GM23338 (cell line): ENCODE measurements at regions not wholly inside any gene's neighbourhood (a gene's known extent, or its start where the extent isn't known, plus 50 kb on each side); places are given as distances from the start of the nearest gene placed in this dataset.

Experiments used
- ATAC-seq: fragments of 200-7000 bp; cut with Tn5 transposase; 3 replicates; pipeline ENCODE4 v1.9.1; 2020
- DNase-seq: peaks from one replicate; pipeline ENCODE4 v3.0.0-alpha.2; 2015; ENCODE audit warnings: low spot score
- H2AFZ ChIP-seq: fragments of 200-600 bp; sonication (generic); 2 replicates; pipeline ENCODE4 v1.8.0; 2016; ENCODE audit warnings: antibody characterized with exemption, mild to moderate bottlenecking, moderate library complexity
- H3F3A ChIP-seq: fragments of 200-600 bp; sonication (generic); replicated peaks from 2 replicates; pipeline ENCODE4 v1.8.0; 2017; ENCODE audit warnings: antibody characterized with exemption, mixed run types, low read depth
- H3K27ac ChIP-seq: fragments of 200-600 bp; sonication (generic); 2 replicates; pipeline ENCODE4 v1.6.1; 2016; ENCODE audit warnings: low read depth
- H3K27me3 ChIP-seq: fragments of 200-600 bp; sonication (generic); 2 replicates; pipeline ENCODE4 v1.8.0; 2016; ENCODE audit warnings: mild to moderate bottlenecking, mixed run types, moderate library complexity; ENCODE audit not compliant: insufficient read depth
- H3K36me3 ChIP-seq: fragments of 200-600 bp; sonication (generic); 2 replicates; pipeline ENCODE4 v1.8.0; 2016; ENCODE audit warnings: mild to moderate bottlenecking; ENCODE audit not compliant: insufficient read depth
- H3K4me1 ChIP-seq: fragments of 200-600 bp; sonication (generic); 2 replicates; pipeline ENCODE4 v1.8.0; 2016; ENCODE audit warnings: mild to moderate bottlenecking, moderate library complexity; ENCODE audit not compliant: insufficient read depth
- H3K4me2 ChIP-seq: fragments of 200-600 bp; sonication (generic); 2 replicates; pipeline ENCODE4 v1.7.1; 2017; ENCODE audit warnings: mixed run types
- H3K4me3 ChIP-seq: fragments of 200-600 bp; sonication (generic); 2 replicates; pipeline ENCODE4 v1.6.1; 2016; ENCODE audit warnings: mixed run types
- H3K79me2 ChIP-seq: fragments of 200-600 bp; sonication (generic); replicated peaks from 2 replicates; pipeline ENCODE4 v1.8.0; 2017; ENCODE audit warnings: mild to moderate bottlenecking; ENCODE audit not compliant: insufficient read depth
- H3K9me2 ChIP-seq: fragments of 200-600 bp; sonication (generic); 2 replicates; pipeline ENCODE4 v1.8.0; 2017; ENCODE audit not compliant: insufficient read depth
- H4K20me1 ChIP-seq: fragments of 200-600 bp; sonication (generic); replicated peaks from 2 replicates; pipeline ENCODE4 v1.8.0; 2017; ENCODE audit warnings: mild to moderate bottlenecking; ENCODE audit not compliant: insufficient read depth
- H3K27ac Mint-ChIP-seq: 2 replicates; pipeline ENCODE4 v1.8.0; 2020; ENCODE audit warnings: inconsistent platforms, mild to moderate bottlenecking, moderate library complexity, mixed read lengths
- H3K27me3 Mint-ChIP-seq: 3 replicates; pipeline ENCODE4 v1.8.0; 2022; ENCODE audit warnings: low read depth, mild to moderate bottlenecking, moderate library complexity, mixed read lengths, inconsistent platforms; ENCODE audit not compliant: insufficient read depth, poor library complexity
- H3K36me3 Mint-ChIP-seq: 3 replicates; pipeline ENCODE4 v1.8.0; 2021; ENCODE audit warnings: low read depth, mild to moderate bottlenecking, inconsistent platforms, moderate library complexity, mixed read lengths
- H3K4me1 Mint-ChIP-seq: 3 replicates; pipeline ENCODE4 v1.8.0; 2020; ENCODE audit warnings: mild to moderate bottlenecking, inconsistent platforms, mixed read lengths
- H3K4me3 Mint-ChIP-seq: 3 replicates; pipeline ENCODE4 v1.8.0; 2021; ENCODE audit warnings: moderate library complexity, mild to moderate bottlenecking, inconsistent platforms, mixed read lengths
- H3K9me3 Mint-ChIP-seq: 3 replicates; pipeline ENCODE4 v1.8.0; 2020; ENCODE audit warnings: moderate library complexity, mild to moderate bottlenecking, inconsistent platforms, mixed read lengths
- CREB1 ChIP-seq: fragments of 250-450 bp; sonication (Bioruptor Pico); IDR thresholded peaks from 2 replicates; pipeline ENCODE4 v1.5.0; 2020; ENCODE audit warnings: low read depth, mild to moderate bottlenecking, moderate library complexity
- EZH2phosphoT487 ChIP-seq: fragments of 200-600 bp; sonication (generic); IDR thresholded peaks from one replicate; pipeline ENCODE4 v1.8.1; 2018; ENCODE audit warnings: antibody characterized with exemption; ENCODE audit not compliant: unreplicated experiment
- JUNB ChIP-seq: IDR thresholded peaks from one replicate; pipeline ENCODE4 v1.6.1; 2016; ENCODE audit warnings: antibody characterized with exemption; ENCODE audit not compliant: unreplicated experiment
- NANOG ChIP-seq: IDR thresholded peaks from 2 replicates; pipeline ENCODE4 v1.6.1; 2016; ENCODE audit warnings: antibody characterized with exemption, borderline replicate concordance
- STAT1 ChIP-seq: IDR thresholded peaks from one replicate; pipeline ENCODE4 v1.6.1; 2016; ENCODE audit warnings: antibody characterized with exemption; ENCODE audit not compliant: unreplicated experiment
- ZNF114 ChIP-seq: fragments of 250-450 bp; sonication (Bioruptor Pico); IDR thresholded peaks from 2 replicates; pipeline ENCODE4 v1.5.0; 2020; ENCODE audit warnings: mild to moderate bottlenecking, moderate library complexity
- ZNF331 ChIP-seq: fragments of 250-450 bp; sonication (Bioruptor Pico); IDR thresholded peaks from 2 replicates; pipeline ENCODE4 v1.5.0; 2020; ENCODE audit warnings: low read depth, mild to moderate bottlenecking, moderate library complexity
- TF ChIP-seq, protein P1 (sequence below): fragments of 250-450 bp; sonication (Bioruptor Pico); IDR thresholded peaks from 2 replicates; pipeline ENCODE4 v1.5.0; 2020; ENCODE audit warnings: mild to moderate bottlenecking, moderate library complexity
- TF ChIP-seq, protein P2 (sequence below), 2 experiments: fragments of 200-600 bp in 1 of 2; sonication (generic) in 1 of 2; conservative IDR thresholded peaks; 2 replicates each; pipeline versions ENCODE4 v1.5.1 to v1.6.1; 2016 to 2017; ENCODE audit warnings: antibody characterized with exemption in 2 of 2, low read depth in 2 of 2, mild to moderate bottlenecking in 2 of 2, moderate library complexity in 1 of 2
- TF ChIP-seq, protein P3 (sequence below): IDR thresholded peaks from one replicate; pipeline ENCODE4 v1.6.1; 2018; ENCODE audit warnings: antibody characterized with exemption; ENCODE audit not compliant: unreplicated experiment
- TF ChIP-seq, protein P4 (sequence below): IDR thresholded peaks from 2 replicates; pipeline ENCODE4 v1.6.1; 2016; ENCODE audit warnings: antibody characterized with exemption

DNA sequence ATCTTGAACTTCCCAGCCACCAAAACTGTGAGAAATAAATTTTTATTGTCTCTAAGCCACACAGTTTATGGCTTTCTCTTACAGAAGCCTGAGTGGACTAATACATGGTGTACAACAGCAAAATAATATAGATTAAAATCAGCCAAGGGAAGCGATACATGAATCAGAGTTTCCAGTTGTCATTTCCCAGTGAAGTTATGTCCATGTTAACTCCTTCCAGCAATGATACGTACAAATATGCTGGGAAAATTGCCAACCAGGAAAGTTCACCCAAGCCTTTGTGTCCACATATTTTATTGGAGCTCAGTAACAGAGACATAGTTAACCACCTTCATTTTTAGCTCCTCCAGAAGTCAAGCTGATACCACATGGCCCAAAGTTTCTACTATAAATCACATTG lies 280.9 kb upstream of the KCNMB2 start:
- no peaks in the 10 kb centered on the region for H3K27me3 ChIP-seq
- Mint-ChIP-seq H3K4me3 (no peak overlapping the region), H3K27ac (no peak overlapping the region), H3K27me3 (no peaks in the 10 kb centered on the region), H3K9me3 (no peaks in the 10 kb centered on the region), H3K36me3 (no peaks in the 10 kb centered on the region), H3K4me1 (no peaks in the 10 kb centered on the region)
- no peak overlapping the region for H3K4me3 ChIP-seq
- no peak overlapping the region for H2AFZ ChIP-seq
- H4K20me1 ChIP-seq, result no peaks in the 10 kb centered on the region
- no peaks in the 10 kb centered on the region for H3F3A ChIP-seq
- H3K9me2 ChIP-seq, result no peaks in the 10 kb centered on the region
- H3K27ac ChIP-seq, result no peak overlapping the region
- H3K79me2 ChIP-seq, result no peaks in the 10 kb centered on the region
- ATAC-seq (no peak), DNase-seq (no peak)
- no peaks in the 10 kb centered on the region for H3K4me1 ChIP-seq
- no peak overlapping the region for H3K4me2 ChIP-seq
- no peaks in the 10 kb centered on the region for H3K36me3 ChIP-seq
- TF ChIP-seq CREB1 (CRISPR knock-in tag) (no peak), ZNF114 (no peak), STAT1 (no peak), JUNB (no peak), ZNF331 (CRISPR knock-in tag) (no peak), EZH2phosphoT487 (no peak), NANOG (no peak)
- TF ChIP-seq, protein P1, sequence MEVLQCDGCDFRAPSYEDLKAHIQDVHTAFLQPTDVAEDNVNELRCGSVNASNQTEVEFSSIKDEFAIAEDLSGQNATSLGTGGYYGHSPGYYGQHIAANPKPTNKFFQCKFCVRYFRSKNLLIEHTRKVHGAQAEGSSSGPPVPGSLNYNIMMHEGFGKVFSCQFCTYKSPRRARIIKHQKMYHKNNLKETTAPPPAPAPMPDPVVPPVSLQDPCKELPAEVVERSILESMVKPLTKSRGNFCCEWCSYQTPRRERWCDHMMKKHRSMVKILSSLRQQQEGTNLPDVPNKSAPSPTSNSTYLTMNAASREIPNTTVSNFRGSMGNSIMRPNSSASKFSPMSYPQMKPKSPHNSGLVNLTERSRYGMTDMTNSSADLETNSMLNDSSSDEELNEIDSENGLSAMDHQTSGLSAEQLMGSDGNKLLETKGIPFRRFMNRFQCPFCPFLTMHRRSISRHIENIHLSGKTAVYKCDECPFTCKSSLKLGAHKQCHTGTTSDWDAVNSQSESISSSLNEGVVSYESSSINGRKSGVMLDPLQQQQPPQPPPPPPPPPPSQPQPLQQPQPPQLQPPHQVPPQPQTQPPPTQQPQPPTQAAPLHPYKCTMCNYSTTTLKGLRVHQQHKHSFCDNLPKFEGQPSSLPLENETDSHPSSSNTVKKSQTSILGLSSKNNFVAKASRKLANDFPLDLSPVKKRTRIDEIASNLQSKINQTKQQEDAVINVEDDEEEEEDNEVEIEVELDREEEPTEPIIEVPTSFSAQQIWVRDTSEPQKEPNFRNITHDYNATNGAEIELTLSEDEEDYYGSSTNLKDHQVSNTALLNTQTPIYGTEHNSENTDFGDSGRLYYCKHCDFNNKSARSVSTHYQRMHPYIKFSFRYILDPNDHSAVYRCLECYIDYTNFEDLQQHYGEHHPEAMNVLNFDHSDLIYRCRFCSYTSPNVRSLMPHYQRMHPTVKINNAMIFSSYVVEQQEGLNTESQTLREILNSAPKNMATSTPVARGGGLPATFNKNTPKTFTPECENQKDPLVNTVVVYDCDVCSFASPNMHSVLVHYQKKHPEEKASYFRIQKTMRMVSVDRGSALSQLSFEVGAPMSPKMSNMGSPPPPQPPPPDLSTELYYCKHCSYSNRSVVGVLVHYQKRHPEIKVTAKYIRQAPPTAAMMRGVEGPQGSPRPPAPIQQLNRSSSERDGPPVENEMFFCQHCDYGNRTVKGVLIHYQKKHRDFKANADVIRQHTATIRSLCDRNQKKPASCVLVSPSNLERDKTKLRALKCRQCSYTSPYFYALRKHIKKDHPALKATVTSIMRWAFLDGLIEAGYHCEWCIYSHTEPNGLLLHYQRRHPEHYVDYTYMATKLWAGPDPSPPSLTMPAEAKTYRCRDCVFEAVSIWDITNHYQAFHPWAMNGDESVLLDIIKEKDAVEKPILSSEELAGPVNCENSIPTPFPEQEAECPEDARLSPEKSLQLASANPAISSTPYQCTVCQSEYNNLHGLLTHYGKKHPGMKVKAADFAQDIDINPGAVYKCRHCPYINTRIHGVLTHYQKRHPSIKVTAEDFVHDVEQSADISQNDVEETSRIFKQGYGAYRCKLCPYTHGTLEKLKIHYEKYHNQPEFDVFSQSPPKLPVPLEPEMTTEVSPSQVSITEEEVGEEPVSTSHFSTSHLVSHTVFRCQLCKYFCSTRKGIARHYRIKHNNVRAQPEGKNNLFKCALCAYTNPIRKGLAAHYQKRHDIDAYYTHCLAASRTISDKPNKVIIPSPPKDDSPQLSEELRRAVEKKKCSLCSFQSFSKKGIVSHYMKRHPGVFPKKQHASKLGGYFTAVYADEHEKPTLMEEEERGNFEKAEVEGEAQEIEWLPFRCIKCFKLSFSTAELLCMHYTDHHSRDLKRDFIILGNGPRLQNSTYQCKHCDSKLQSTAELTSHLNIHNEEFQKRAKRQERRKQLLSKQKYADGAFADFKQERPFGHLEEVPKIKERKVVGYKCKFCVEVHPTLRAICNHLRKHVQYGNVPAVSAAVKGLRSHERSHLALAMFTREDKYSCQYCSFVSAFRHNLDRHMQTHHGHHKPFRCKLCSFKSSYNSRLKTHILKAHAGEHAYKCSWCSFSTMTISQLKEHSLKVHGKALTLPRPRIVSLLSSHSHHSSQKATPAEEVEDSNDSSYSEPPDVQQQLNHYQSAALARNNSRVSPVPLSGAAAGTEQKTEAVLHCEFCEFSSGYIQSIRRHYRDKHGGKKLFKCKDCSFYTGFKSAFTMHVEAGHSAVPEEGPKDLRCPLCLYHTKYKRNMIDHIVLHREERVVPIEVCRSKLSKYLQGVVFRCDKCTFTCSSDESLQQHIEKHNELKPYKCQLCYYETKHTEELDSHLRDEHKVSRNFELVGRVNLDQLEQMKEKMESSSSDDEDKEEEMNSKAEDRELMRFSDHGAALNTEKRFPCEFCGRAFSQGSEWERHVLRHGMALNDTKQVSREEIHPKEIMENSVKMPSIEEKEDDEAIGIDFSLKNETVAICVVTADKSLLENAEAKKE (CRISPR knock-in tag), result no peak
- TF ChIP-seq, protein P2, sequence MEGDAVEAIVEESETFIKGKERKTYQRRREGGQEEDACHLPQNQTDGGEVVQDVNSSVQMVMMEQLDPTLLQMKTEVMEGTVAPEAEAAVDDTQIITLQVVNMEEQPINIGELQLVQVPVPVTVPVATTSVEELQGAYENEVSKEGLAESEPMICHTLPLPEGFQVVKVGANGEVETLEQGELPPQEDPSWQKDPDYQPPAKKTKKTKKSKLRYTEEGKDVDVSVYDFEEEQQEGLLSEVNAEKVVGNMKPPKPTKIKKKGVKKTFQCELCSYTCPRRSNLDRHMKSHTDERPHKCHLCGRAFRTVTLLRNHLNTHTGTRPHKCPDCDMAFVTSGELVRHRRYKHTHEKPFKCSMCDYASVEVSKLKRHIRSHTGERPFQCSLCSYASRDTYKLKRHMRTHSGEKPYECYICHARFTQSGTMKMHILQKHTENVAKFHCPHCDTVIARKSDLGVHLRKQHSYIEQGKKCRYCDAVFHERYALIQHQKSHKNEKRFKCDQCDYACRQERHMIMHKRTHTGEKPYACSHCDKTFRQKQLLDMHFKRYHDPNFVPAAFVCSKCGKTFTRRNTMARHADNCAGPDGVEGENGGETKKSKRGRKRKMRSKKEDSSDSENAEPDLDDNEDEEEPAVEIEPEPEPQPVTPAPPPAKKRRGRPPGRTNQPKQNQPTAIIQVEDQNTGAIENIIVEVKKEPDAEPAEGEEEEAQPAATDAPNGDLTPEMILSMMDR (conservative IDR thresholded peaks at IDR 0.05; ENCODE audit: low read depth in 2 of 2), result no peak
- TF ChIP-seq, protein P3, sequence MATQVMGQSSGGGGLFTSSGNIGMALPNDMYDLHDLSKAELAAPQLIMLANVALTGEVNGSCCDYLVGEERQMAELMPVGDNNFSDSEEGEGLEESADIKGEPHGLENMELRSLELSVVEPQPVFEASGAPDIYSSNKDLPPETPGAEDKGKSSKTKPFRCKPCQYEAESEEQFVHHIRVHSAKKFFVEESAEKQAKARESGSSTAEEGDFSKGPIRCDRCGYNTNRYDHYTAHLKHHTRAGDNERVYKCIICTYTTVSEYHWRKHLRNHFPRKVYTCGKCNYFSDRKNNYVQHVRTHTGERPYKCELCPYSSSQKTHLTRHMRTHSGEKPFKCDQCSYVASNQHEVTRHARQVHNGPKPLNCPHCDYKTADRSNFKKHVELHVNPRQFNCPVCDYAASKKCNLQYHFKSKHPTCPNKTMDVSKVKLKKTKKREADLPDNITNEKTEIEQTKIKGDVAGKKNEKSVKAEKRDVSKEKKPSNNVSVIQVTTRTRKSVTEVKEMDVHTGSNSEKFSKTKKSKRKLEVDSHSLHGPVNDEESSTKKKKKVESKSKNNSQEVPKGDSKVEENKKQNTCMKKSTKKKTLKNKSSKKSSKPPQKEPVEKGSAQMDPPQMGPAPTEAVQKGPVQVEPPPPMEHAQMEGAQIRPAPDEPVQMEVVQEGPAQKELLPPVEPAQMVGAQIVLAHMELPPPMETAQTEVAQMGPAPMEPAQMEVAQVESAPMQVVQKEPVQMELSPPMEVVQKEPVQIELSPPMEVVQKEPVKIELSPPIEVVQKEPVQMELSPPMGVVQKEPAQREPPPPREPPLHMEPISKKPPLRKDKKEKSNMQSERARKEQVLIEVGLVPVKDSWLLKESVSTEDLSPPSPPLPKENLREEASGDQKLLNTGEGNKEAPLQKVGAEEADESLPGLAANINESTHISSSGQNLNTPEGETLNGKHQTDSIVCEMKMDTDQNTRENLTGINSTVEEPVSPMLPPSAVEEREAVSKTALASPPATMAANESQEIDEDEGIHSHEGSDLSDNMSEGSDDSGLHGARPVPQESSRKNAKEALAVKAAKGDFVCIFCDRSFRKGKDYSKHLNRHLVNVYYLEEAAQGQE, result no peak
- TF ChIP-seq, protein P4, sequence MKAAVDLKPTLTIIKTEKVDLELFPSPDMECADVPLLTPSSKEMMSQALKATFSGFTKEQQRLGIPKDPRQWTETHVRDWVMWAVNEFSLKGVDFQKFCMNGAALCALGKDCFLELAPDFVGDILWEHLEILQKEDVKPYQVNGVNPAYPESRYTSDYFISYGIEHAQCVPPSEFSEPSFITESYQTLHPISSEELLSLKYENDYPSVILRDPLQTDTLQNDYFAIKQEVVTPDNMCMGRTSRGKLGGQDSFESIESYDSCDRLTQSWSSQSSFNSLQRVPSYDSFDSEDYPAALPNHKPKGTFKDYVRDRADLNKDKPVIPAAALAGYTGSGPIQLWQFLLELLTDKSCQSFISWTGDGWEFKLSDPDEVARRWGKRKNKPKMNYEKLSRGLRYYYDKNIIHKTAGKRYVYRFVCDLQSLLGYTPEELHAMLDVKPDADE, result no peak
